ENCODE measurements at regions not wholly inside any gene's neighbourhood (a gene's known extent, or its start where the extent isn't known, plus 50 kb on each side); places are given as distances from the start of the nearest gene placed in this dataset.

GRCh38 chr13:78862446-78862845 is 203.5 kb upstream of the OBI1 start:
- TF ChIP-seq CTCF (IDR thresholded peaks at IDR 0.05) = no peak
- no peak for TF ChIP-seq POLR2A (IDR thresholded peaks at IDR 0.05)
